H1 (cell line): ENCODE measurements at regions not wholly inside any gene's neighbourhood (a gene's known extent, or its start where the extent isn't known, plus 50 kb on each side); places are given as distances from the start of the nearest gene placed in this dataset.

Experiments
- CTCF ChIA-PET: fragments of 300-600 bp; sonication (Branson Sonifier 250); formaldehyde crosslinking; loops from one replicate; lab custom pipeline; 2021; ENCODE audit not compliant: partially characterized antibody; lab: Charles Lee
- POLR2A ChIA-PET: fragments of 300-600 bp; sonication (Branson Sonifier 250); formaldehyde crosslinking; loops from one replicate; lab custom pipeline; 2021; ENCODE audit warnings: inconsistent platforms; ENCODE audit not compliant: partially characterized antibody; lab: Charles Lee
- DNase-seq, 2 experiments: peaks; one replicate each; pipeline versions ENCODE4 v3.0.0 to v3.0.0-alpha.2; 2010 to 2022; ENCODE audit warnings: low spot score in 2 of 2, low read depth in 1 of 2, mixed read lengths in 1 of 2
- FAIRE-seq: peaks from 2 replicates; lab custom pipeline; 2011; peaks lifted over from hg19 to GRCh38; lab: Jason Lieb, UNC
- H2AFZ ChIP-seq: 2 replicates; pipeline ENCODE4 v1.8.1; 2012; ENCODE audit warnings: low read length, inconsistent platforms
- H2AK5ac ChIP-seq: 2 replicates; pipeline ENCODE4 v1.6.1; 2013; ENCODE audit warnings: low read depth, low read length
- H2BK120ac ChIP-seq: replicated peaks from 2 replicates; pipeline ENCODE3; 2013; ENCODE audit warnings: low read depth, low read length, inconsistent platforms
- H2BK12ac ChIP-seq: 2 replicates; pipeline ENCODE4 v1.6.1; 2013; ENCODE audit warnings: low read depth, low read length
- H2BK15ac ChIP-seq: 2 replicates; pipeline ENCODE4 v1.6.1; 2013; ENCODE audit warnings: low read length
- H2BK20ac ChIP-seq: 2 replicates; pipeline ENCODE4 v1.6.1; 2013; ENCODE audit warnings: low read length
- H2BK5ac ChIP-seq: 2 replicates; pipeline ENCODE4 v1.6.1; 2013; ENCODE audit warnings: low read depth, low read length
- H3K14ac ChIP-seq: 2 replicates; pipeline ENCODE4 v1.6.1; 2013; ENCODE audit warnings: inconsistent platforms; ENCODE audit not compliant: insufficient read length
- H3K18ac ChIP-seq: 2 replicates; pipeline ENCODE4 v1.6.1; 2013; ENCODE audit warnings: low read length; ENCODE audit errors: extremely low read depth
- H3K23ac ChIP-seq: 2 replicates; pipeline ENCODE4 v1.6.1; 2013; ENCODE audit warnings: inconsistent platforms; ENCODE audit not compliant: insufficient read length
- H3K23me2 ChIP-seq: 2 replicates; pipeline ENCODE4 v1.6.1; 2013; ENCODE audit warnings: low read depth, low read length
- H3K27ac ChIP-seq: 2 replicates; pipeline ENCODE4 v1.6.1; 2011; ENCODE audit warnings: low read depth, low read length, inconsistent platforms
- H3K27me3 ChIP-seq, 4 experiments: replicated peaks in 1 of 4; 1 replicate in 1 of 4; 2 replicates in 3 of 4; pipeline versions ENCODE4 v1.6.1 to v1.8.1; 2011 to 2013; ENCODE audit warnings: low read length in 3 of 4, mild to moderate bottlenecking in 3 of 4, inconsistent platforms in 2 of 4, mixed read lengths in 2 of 4, moderate library complexity in 1 of 4; ENCODE audit not compliant: control insufficient read depth in 3 of 4, insufficient read depth in 3 of 4; ENCODE audit errors: extremely low read depth in 1 of 4
- H3K36me3 ChIP-seq, 4 experiments: 2 replicates each; pipeline versions ENCODE4 v1.6.1 to v1.8.1; 2011 to 2013; ENCODE audit warnings: mild to moderate bottlenecking in 4 of 4, low read length in 3 of 4, moderate library complexity in 2 of 4, control low read depth in 1 of 4, inconsistent platforms in 1 of 4; ENCODE audit not compliant: insufficient read depth in 4 of 4, control insufficient read depth in 2 of 4
- H3K4ac ChIP-seq: replicated peaks from 2 replicates; pipeline ENCODE3; 2013; ENCODE audit warnings: low read length, low read depth, mixed read lengths, inconsistent platforms; ENCODE audit not compliant: insufficient read length
- H3K4me1 ChIP-seq, 4 experiments: replicated peaks in 1 of 4; 1 replicate in 1 of 4; 2 replicates in 3 of 4; pipeline versions ENCODE4 v1.6.1 to v1.8.1; 2011 to 2013; ENCODE audit warnings: low read length in 3 of 4, inconsistent platforms in 2 of 4, mixed read lengths in 1 of 4; ENCODE audit not compliant: insufficient read depth in 4 of 4, control insufficient read depth in 3 of 4
- H3K4me2 ChIP-seq, 2 experiments: 2 replicates each; pipeline versions ENCODE4 v1.6.1 to v1.8.1; 2011 to 2013; ENCODE audit warnings: low read depth in 2 of 2, low read length in 2 of 2, control low read depth in 1 of 2, inconsistent platforms in 1 of 2, mild to moderate bottlenecking in 1 of 2; ENCODE audit not compliant: insufficient read depth in 1 of 2
- H3K4me3 ChIP-seq, 4 experiments: fragments of 200-600, 300-600 bp in 1 of 4; sonication (generic), shearing (Covaris generic), sonication (Bioruptor Twin) in 1 of 4; 2 replicates each; pipeline versions ENCODE4 v1.5.1 to v1.8.1; 2011 to 2016; ENCODE audit warnings: low read length in 4 of 4, low read depth in 3 of 4, control low read depth in 2 of 4, inconsistent platforms in 2 of 4, mild to moderate bottlenecking in 2 of 4, mixed read lengths in 1 of 4, moderate library complexity in 1 of 4; ENCODE audit not compliant: insufficient read depth in 2 of 4; ENCODE audit errors: extremely low read depth in 1 of 4
- H3K56ac ChIP-seq: replicated peaks from 2 replicates; pipeline ENCODE3; 2013; ENCODE audit warnings: low read depth, mild to moderate bottlenecking, mixed read lengths, low read length, inconsistent platforms; ENCODE audit not compliant: insufficient read length
- H3K79me1 ChIP-seq: 2 replicates; pipeline ENCODE4 v1.6.1; 2013; ENCODE audit warnings: low read depth, low read length, control low read depth
- H3K79me2 ChIP-seq, 2 experiments: 2 replicates each; pipeline versions ENCODE4 v1.6.1 to v1.8.1; 2012 to 2013; ENCODE audit warnings: low read length in 2 of 2, mild to moderate bottlenecking in 2 of 2, inconsistent platforms in 1 of 2; ENCODE audit not compliant: insufficient read depth in 2 of 2, control insufficient read depth in 1 of 2
- H3K9ac ChIP-seq, 4 experiments: replicated peaks in 1 of 4; 1 replicate in 1 of 4; 2 replicates in 3 of 4; pipeline versions ENCODE4 v1.6.1 to v1.8.1; 2011 to 2013; ENCODE audit warnings: low read depth in 3 of 4, low read length in 3 of 4, control low read depth in 2 of 4, mild to moderate bottlenecking in 2 of 4, moderate library complexity in 2 of 4, inconsistent platforms in 1 of 4; ENCODE audit errors: extremely low read depth in 1 of 4
- H3K9me3 ChIP-seq, 2 experiments: 2 replicates each; pipeline versions ENCODE4 v1.6.1 to v1.8.1; 2012 to 2013; ENCODE audit warnings: mild to moderate bottlenecking in 2 of 2, moderate library complexity in 2 of 2, control low read depth in 1 of 2, inconsistent platforms in 1 of 2, low read depth in 1 of 2, low read length in 1 of 2, mixed read lengths in 1 of 2; ENCODE audit not compliant: insufficient read depth in 2 of 2
- H4K20me1 ChIP-seq, 2 experiments: replicated peaks in 1 of 2; 2 replicates each; pipeline versions ENCODE3 to v1.8.1; 2011 to 2013; ENCODE audit warnings: inconsistent platforms in 2 of 2, low read length in 2 of 2, mild to moderate bottlenecking in 1 of 2; ENCODE audit not compliant: insufficient read depth in 2 of 2, control insufficient read depth in 1 of 2
- H4K5ac ChIP-seq: 2 replicates; pipeline ENCODE4 v1.6.1; 2013; ENCODE audit warnings: low read length, low read depth, mixed read lengths, inconsistent platforms; ENCODE audit not compliant: insufficient read length
- H4K8ac ChIP-seq: 2 replicates; pipeline ENCODE4 v1.8.0; 2013; ENCODE audit warnings: mild to moderate bottlenecking, moderate library complexity, low read length, inconsistent platforms; ENCODE audit not compliant: insufficient read depth; ENCODE audit errors: extremely low read depth
- H4K91ac ChIP-seq: replicated peaks from 2 replicates; pipeline ENCODE3; 2013; ENCODE audit warnings: low read length, mixed read lengths, inconsistent platforms; ENCODE audit not compliant: insufficient read length
- CBX5 ChIP-seq: fragments of 300-800, 300-1000 bp; sonication (generic); IDR thresholded peaks from 2 replicates; pipeline ENCODE4 v1.7.1; 2016; ENCODE audit warnings: antibody characterized with exemption, low read length, low read depth
- CREB1 ChIP-seq: IDR thresholded peaks from 2 replicates; pipeline ENCODE4 v1.6.1; 2012; ENCODE audit warnings: inconsistent platforms
- EZH2 ChIP-seq: fragments of 200-600 bp; sonication (generic); IDR thresholded peaks from 2 replicates; pipeline ENCODE4 v1.7.1; 2012; ENCODE audit warnings: low read depth, mild to moderate bottlenecking, moderate library complexity, low read length, inconsistent platforms; ENCODE audit not compliant: severe bottlenecking
- KDM4A ChIP-seq: IDR thresholded peaks from one replicate; pipeline ENCODE4 v1.7.1; 2012; ENCODE audit warnings: low read depth, mild to moderate bottlenecking, moderate library complexity, low read length, inconsistent platforms; ENCODE audit not compliant: severe bottlenecking
- MAX ChIP-seq: IDR thresholded peaks from 2 replicates; pipeline ENCODE4 v1.6.1; 2012; ENCODE audit warnings: inconsistent platforms
- RNF2 ChIP-seq: fragments of 200-900, 300-1000 bp; sonication (generic); IDR thresholded peaks from 2 replicates; pipeline ENCODE4 v1.7.1; 2016; ENCODE audit warnings: borderline replicate concordance, low read depth, mild to moderate bottlenecking, antibody characterized with exemption, low read length; ENCODE audit not compliant: poor library complexity, severe bottlenecking; ENCODE audit errors: missing control alignments
- WGBS, 2 experiments: shearing (Covaris generic) in 1 of 2; methylation state at CpG; one replicate each; pipeline versions ENCODE4 v1.1.6 to v1.1.7; 2013 to 2015; ENCODE audit warnings: low lambda C conversion rate in 2 of 2, mixed read lengths in 2 of 2, inconsistent platforms in 1 of 2, low coverage in 1 of 2, missing lambda C conversion rate in 1 of 2; ENCODE audit not compliant: insufficient replicate concordance in 2 of 2, insufficient coverage in 1 of 2, insufficient read length in 1 of 2; ENCODE audit errors: extremely low coverage in 1 of 2, missing lambda C conversion rate in 1 of 2; 5-methylcytosine and 5-hydroxymethylcytosine counted together
- TF ChIP-seq, protein P1 (sequence below): IDR thresholded peaks from 2 replicates; pipeline ENCODE4 v1.6.1; 2011; ENCODE audit warnings: low read depth, mild to moderate bottlenecking, low read length; ENCODE audit not compliant: insufficient read depth

DNA sequence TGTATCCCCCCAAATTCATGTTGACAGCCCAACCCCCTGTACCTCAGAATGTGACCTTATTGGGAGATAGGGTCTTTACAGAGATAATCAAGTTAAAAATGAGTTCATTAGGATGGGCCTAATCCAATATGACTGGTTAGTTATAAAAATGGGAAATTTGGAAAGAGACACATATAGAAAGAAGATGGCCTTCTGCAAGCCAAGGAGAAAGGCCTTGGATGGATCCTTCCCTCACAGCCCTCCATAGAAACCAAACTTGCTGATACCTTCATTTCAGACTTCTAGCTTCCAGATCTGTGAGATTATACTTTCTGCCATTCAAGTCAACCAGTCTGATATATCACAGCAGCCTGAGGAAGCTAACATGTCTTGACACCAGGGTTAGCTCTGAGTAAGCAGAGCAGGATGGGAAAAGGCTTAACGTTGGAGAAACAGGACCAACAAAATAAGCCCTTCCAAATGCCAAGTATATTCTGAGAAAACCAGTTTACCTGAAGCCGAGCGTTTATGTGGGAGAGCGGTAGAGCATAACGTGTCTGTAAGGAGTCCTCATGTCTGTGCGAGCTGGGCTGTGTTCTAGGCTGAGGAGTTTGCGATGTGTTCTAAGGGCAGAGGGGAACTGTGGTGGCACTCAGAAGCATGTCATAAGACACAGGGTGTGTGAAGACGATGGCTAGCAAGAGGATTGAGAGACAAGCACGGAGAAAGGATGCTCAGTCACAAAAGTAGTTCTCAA is 206.1 kb downstream of the PIK3R1 start:
- H2BK5ac ChIP-seq = no peak overlapping the region
- H3K9me3 ChIP-seq = no peaks in the 10 kb centered on the region
- H3K4me1 ChIP-seq = no peaks in the 10 kb centered on the region
- CTCF ChIA-PET = interaction anchor here (0.6 to 1.8 kb wide), 2 partner anchors 38 to 1516 kb away, joined by 3 to 4 read pairs; no protein-coding TSS in a partner anchor
- no peaks in the 10 kb centered on the region for H4K20me1 ChIP-seq
- no peak overlapping the region for H4K91ac ChIP-seq
- POLR2A ChIA-PET = no interaction called here
- no peak for DNase-seq
- H3K4ac ChIP-seq = no peak overlapping the region
- no peaks in the 10 kb centered on the region for H3K23me2 ChIP-seq
- no peak overlapping the region for H3K56ac ChIP-seq
- no peak overlapping the region for H4K5ac ChIP-seq
- no peak for TF ChIP-seq EZH2
- TF ChIP-seq CBX5 = no peak
- no peak for TF ChIP-seq CREB1
- TF ChIP-seq, protein P1, sequence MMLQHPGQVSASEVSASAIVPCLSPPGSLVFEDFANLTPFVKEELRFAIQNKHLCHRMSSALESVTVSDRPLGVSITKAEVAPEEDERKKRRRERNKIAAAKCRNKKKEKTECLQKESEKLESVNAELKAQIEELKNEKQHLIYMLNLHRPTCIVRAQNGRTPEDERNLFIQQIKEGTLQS = no peak
- TF ChIP-seq MAX = no peak
- no peak for TF ChIP-seq KDM4A
- TF ChIP-seq RNF2 = no peak
- no peaks in the 10 kb centered on the region for H3K27me3 ChIP-seq
- no peak overlapping the region for H2BK12ac ChIP-seq
- H2BK120ac ChIP-seq = no peak overlapping the region
- H2BK20ac ChIP-seq = no peak overlapping the region
- H2BK15ac ChIP-seq = no peak overlapping the region
- no peak for FAIRE-seq
- no peak overlapping the region for H3K18ac ChIP-seq
- H3K4me3 ChIP-seq = no peak overlapping the region
- no peak overlapping the region for H4K8ac ChIP-seq
- 0 out of 2 replicates have a peak overlapping the region, but pooled peaks have one; percentile 37 for H2AFZ ChIP-seq
- H3K4me2 ChIP-seq = no peak overlapping the region
- 91% methylated on average over 9 of the region's 9 CpGs; no CpG with 5 or more reads in 1 of the 2 experiments for WGBS, 2 experiments
- no peaks in the 10 kb centered on the region for H3K36me3 ChIP-seq
- no peaks in the 10 kb centered on the region for H3K79me1 ChIP-seq
- H3K14ac ChIP-seq = no peak overlapping the region
- no peak overlapping the region for H3K9ac ChIP-seq
- H3K27ac ChIP-seq = no peak overlapping the region
- no peak overlapping the region for H3K23ac ChIP-seq
- no peaks in the 10 kb centered on the region for H3K79me2 ChIP-seq
- H2AK5ac ChIP-seq = no peak overlapping the region
